Renal cortex interstitium (tissue), 11 donors: ENCODE measurements at regions not wholly inside any gene's neighbourhood (a gene's known extent, or its start where the extent isn't known, plus 50 kb on each side); places are given as distances from the start of the nearest gene placed in this dataset.
"Not testable (repeated sequence)": the region's sequence is repeated elsewhere in the genome, so short reads cannot be mapped to it uniquely, and the experiment has no call there.

Source experiments
- DNase-seq, 11 donors: peaks; one replicate each; pipeline ENCODE4 v3.0.0-alpha.2; 2013; ENCODE audit warnings: low read depth in 9 of 11, low spot score in 4 of 11; ENCODE audit errors: extremely low read depth in 1 of 11

DNA sequence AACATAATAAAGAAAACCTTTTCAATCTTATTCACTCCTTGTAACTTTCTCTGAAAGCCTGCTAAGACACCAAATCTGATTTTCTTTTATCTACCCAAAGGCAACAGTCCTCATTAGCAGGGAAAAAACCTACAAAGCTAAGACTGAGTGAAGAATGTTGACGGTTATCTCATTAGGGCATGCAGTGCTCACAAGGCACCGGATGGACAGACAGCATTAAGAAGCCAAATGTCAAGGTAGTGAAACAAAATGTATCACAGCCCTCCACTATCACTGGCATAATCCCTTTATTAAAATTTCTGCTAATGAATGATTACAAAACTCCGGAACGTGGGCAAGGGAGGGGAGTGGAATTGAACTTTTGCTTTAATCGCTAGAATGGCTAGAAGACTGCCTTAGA is 442.8 kb downstream of the NEBL start:
- no peak for DNase-seq

DNA sequence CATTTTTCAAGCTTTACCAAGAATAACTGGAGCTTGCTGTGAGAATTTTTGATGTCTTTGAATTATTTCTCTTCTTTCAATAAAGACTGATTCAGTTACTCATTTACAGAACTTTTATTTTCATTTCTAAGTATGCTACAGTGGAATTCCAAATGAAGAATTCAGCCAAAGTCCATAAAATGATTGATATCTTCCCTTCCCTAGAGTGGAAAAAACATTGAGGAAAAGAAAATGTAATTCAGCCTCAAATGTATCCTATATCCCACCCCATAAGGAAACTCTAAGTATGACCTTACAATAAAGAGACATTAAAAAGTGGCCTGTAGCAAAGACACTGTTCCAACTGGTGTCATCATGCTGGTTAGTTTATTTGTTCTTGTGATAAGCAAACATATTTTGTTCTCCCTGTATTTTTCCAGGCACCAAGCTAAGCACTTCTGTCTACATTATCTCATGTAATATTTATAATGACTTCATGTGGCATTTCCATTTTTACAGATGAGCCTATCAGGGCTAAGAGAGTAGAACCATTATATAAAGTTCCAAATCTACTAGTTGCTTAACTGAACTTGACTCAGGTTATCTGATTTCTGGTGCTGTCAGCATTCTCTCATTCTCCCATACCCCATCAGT is 450.4 kb downstream of the NEBL start:
- no peak for DNase-seq

DNA sequence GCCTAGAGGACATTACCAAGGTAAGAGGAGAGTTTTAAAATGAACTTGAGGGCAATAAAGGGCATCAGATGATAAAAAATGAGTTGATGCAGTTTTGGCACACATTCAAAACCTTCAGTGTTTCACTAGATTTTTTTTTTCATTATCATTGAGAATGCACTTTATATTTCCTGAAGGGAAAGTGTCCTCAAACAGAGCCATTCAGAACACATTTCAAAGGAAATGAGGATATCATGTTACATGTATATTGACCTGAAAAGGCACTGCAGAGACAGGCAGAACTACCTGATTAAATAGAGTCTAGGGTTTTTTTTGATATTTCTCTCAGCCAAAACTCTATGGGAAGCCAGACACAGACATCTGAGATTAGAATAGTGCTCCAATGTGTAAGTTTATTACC is 454.0 kb downstream of the NEBL start:
- no peak for DNase-seq

DNA sequence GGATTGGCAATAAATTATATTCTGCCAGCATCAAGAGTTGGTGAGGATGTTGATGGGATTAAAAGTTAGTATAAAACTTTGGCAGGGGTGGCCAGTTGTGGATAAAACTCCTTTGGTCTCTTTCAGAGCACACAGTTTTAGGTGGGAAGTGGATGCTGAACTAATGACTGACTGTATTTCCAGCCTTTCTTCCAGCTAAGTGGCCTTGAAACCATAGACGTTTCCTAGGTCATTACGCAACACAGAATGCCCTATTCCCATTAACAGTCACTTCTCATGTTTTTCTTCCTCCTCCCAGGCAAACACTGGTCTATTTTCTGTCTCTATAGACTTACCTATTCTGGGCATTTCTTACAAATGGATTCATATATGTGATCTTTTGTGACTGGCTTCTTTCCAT is 467.4 kb downstream of the NEBL start:
- DNase-seq = no peak

DNA sequence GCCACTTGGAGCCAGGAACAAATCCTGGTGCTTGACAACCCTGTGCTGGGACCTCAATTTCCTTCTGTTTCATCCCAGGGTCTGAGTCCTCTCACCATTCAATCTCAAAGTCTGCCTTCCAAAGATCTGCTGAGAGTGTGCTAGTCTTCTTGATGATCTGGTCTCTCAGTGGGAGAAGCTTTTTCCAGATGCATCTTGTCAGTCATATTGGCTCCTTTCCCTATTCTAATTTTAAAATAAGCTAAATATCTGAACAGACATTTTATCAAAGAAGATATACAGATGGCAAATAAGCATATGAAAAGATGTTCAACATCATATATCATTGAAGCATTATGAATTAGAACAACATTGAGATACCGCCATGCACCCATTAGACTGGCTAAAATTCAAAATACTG is 469.3 kb downstream of the NEBL start:
- no peak for DNase-seq

DNA sequence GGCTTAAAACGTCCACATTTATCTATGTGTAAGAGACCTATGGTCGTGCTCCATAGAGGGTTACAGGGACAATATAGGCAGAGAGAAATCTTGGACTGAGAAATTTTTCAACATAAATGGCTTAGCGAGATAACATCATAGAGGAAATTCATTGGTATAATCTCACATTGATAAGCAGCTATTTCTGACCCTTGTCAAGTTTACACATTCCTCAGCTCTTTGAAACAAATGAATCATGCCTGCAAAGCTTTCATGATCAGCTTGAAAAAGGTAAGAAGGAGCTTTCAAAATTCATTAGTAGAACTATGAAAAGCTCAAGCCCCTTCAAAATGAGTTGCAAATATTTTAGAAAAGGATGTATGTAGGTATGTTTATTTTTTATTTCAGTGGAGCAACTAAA is 478.8 kb downstream of the NEBL start:
- DNase-seq = no peak

DNA sequence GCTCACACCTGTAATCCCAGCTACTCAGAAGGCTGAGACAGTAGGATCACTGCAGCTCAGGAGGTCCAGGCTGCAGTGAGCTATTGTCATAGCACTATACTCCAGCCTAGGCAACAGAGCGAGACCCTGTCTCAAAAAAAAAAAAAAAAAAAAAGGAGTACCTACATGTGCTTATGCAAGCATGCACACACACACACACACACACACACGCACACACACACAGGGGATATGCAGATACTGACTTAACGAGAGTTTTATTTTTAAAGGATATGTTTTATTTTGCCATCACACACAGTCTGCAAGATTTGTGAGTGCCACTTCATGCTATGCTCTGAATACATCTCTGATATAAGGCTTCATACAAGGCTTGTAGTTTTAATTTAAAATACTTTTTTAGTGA is 479.3 kb downstream of the NEBL start:
- no peak for DNase-seq

DNA sequence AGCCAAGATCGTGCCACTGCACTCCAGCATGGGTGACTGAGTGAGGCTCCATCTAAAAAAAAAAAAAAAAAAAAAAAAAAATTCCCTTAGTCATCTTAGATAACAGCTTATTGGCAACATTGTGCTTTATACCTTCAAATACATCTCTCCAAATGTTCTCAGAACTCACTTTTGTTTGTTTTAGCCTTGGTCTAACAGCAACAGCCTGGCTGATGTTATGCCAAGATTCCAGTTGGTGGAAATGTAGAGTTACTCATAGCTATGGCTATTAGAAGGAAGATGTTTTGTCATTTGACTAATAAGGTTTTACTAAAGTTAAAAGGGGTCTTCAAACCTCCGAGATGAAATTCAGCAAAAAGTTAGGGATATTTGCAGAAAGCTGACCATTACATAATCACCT is 481.4 kb downstream of the NEBL start:
- DNase-seq = no peak

DNA sequence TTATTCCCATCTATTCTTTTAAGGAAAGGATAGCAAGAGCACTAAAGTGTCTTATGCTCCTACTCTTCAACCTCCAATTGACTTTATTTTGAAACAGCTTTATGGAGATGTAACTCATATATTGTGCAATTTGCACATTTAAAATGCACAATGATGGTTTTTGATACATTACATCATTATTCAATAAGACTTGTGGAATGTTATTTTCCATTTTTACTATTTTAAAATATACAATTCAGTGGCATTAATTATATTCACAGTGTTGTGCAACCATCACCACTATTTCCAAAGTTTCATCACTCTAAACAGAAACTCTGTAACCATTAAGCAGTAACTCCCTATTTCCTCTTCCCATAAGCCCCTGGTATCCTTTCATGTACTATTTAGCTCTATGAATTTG is 489.8 kb downstream of the NEBL start:
- DNase-seq = no peak

DNA sequence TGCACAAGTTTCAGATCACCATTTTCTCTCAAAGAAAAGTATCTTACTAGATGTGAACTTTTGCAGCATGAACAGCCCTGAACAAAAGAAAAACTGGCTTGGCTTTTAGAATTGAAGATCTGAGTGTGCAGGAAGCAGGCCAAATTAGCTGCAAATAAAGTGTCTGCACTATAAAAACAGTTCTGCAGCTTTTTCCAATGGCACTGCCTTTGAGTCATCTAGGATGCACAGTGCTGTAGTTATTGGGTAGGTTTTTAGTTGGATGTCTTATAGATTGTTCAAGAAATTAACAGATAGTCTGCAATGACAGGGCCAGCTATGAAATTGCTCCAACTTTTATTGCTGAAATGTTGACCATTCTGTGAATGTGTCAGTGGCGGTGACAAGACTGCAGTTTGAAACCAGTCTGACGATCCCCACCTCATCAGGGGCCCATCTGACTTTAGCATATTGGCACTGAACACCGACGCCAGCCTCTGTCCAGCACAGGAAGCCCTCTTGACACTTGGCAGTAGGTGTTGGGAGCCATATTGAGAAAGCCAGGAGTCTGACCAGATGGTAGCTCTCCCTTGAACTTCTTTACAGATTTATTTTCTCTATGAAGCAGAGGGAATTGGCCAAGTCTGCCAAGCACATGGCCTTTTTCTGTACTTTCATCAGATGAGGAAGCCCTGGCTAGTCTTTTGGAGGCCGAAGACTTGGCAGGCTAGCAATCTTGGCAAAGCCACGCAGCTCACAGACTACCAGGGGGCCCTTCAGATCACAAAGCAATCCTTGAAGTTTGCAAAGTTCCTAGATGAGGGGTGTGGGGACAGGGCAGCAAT is 490.6 kb downstream of the NEBL start:
- no peak for DNase-seq

DNA sequence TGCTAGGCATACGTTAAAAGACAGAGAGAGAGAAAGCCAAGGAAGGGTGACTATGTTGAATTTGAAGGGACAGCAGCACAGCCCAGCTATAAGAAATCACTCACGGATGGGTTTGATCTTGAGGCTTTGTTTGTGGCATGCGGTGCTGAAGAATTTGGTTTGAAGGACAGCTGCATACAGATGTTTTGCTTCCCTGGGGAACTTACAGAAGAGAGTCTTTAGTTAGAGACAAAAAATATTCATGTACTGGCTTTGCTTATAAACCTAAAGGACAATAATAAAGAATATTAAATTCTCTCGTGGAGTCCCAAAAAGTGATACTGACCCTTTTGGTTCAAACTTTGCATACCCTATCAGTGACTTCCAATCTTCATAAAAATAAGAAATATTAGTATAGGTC is 491.4 kb downstream of the NEBL start:
- DNase-seq = peak in 1 of 11 donors; percentile 19

DNA sequence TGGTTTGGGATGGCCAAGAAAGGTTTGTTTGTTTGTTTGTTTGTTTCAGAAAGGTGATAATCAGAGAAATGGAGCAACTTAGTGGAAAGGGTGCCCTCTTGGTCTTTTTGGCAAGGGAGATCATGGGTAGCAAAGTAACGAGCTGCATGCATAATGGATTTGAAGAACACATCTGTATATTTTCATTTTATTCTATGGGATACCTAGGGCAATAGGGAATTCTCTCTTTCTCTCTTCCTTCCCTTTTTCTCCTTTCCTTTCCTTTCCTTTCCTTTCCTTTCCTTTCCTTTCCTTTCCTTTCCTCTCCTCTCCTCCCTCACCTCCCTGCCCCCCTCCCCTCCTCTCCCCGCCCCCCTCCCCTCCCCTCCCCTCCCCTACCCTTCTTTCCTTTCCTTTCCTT is 492.1 kb downstream of the NEBL start:
- DNase-seq = no peak

DNA sequence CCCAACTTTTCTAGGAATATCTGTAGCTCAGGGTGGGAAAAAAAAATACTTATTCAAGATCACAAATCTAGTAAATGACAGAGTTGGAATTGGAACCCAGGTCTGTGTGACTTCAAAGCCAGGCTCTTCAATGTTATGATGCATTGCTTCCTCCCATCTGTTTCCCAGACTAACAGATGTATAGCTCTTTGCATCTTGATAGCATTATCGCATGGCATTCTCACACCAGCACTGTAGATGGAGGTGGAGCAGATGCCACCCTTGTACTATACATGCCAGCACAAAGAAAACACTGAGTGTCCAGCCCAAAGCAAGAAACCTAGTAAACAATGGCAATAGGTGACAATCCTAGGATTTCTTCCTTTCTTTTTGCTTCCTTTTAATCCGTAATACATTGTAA is 497.3 kb downstream of the NEBL start:
- DNase-seq = no peak

DNA sequence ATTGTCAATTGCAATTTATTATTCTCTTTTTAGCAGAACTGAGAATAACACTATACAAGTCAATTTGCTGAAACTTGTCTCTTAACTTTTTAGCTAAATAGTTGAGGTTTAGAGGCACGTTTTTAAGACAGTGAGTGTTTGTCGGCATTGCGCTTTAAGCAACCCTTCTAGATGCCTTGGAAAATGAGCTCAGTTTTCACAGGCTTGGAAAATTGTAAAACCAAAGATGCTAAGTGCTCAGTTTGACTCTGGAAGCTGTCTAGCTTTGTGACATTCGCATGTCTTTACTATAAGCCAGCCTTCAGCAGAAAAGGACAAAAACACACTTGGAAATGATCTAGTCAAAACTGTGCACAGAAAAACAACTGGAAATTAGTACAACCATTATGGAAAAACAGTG is 500.4 kb downstream of the NEBL start:
- no peak for DNase-seq

DNA sequence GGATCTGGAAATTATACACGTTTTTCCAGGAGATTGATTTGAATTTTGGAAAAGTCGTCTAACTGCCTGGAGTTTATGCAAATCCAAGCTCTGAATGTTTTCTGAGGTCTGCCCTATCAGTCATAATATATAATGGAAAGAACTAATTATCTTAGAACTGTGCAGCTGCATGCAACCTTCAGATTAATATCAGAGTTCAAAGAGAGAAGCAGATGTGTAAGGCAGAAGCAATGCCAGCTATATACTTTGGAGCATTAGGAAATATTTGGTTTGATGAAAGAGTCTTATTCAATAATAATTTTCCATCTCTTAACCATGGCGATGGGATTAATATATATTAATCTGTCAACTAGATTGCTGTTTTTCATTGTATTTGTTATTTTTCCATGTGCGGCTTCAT is 500.9 kb downstream of the NEBL start:
- DNase-seq = no peak

DNA sequence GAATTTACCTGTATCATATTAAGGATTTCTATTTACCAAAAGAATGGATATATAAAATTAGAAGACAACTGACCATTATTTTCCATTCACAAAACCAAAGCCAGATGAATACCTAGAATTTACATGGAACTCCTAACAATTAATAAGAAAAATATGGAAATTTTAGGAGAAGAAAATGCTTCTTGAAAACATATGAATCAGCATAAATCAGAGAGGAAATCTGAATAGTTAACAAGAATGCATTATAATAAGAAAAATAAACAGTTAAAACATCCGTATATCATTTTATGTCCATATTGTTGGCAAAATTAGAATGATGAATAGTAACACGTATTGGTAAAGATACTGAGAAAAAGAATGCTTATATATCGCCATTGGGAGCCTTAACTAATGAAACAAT is 505.5 kb downstream of the NEBL start:
- DNase-seq = no peak

DNA sequence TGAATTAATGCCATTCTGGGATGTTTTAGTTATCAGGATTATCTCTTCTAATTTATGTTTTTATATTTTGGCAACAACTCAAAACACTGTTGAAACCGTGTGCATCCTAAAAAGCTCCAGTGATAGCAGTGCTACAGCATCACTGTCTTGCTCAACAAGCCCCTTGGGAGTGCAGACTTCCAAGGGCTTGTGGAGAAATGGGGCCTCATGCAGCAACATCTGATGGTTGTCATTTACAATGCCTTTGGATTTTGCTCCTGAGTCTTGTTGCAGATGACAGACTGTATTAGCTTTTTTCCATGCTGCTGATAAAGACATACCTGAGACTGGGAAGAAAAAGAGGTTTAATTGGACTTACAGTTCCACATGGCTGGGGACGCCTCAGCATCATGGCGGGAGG is 515.4 kb downstream of the NEBL start:
- DNase-seq = no peak

DNA sequence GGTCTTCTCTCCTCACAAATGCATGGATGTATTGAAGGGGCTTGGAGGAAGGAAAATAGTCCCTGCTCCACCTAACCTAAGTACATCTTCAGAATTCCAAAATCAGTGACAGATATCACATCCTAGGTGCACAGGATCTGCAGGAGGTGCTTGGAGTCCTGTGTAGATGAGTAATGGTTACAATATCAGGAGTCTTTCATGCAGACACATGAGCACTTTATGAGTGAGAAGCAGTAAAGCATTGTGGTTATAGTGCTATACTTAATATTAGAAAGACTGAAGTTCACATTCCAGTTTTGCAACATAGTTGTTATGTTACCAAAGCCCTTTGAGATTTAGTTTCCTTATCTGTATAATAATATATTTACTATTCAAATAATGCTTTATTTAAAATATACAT is 516.7 kb downstream of the NEBL start:
- DNase-seq = no peak

DNA sequence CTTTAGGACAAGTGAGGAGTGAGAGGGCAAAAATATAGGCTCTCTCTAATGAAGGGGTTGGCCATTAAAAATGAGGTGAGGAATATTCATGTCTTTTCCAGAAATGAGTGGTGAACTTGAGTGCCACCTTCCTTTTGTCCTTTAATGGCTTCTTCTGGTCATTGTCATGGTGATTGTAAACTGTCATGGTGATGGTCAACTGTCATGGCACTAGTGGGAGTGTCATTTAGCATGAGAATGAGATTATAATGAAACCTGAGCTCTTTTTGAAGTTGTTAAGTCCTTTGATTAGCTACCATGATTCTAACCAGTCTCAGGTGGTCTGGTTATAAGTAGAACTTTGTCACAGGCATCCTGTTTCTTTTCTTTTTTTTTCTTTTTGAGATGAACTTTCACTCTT is 524.4 kb downstream of the NEBL start:
- DNase-seq = no peak

DNA sequence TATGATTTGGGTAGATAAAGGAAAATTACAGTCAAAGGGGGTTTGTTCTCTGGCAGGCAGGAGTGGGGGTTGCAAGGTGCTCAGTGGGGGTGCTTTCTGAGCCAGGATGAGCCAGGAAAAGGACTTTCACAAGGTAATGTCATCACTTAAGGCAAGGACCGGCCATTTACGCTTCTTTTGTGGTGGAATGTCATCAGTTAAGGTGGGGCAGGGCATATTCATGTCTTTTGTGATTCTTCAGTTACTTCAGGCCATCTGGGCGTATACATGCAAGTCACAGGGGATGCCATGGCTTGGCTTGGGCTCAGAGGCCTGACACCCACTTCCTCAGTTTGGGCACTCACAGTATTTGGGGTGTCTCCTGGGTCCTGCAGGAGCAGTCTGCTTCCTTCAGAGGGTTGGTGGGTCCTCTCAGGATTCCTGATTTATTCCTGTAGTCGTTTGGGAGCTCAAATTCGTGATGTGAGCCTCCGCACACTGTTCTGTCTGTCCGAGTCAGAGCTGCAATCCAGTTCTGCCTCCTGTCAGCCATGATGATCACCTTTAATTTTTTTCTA is 526.1 kb downstream of the NEBL start:
- DNase-seq = not testable (repeated sequence)
